Upper lobe of left lung (tissue), 6 donors: ENCODE measurements at regions not wholly inside any gene's neighbourhood (a gene's known extent, or its start where the extent isn't known, plus 50 kb on each side); places are given as distances from the start of the nearest gene placed in this dataset.

Experiments
- ATAC-seq, 2 donors: fragments of 200-7000 bp; cut with Tn5 transposase; one replicate each; pipeline ENCODE4 v1.9.1; 2022; ENCODE audit warnings: mild to moderate bottlenecking in 2 of 2, moderate library complexity in 2 of 2; ENCODE audit not compliant: low FRiP score in 2 of 2
- DNase-seq, 2 donors: peaks; one replicate each; pipeline ENCODE4 v3.0.0-alpha.2; 2019 to 2020
- H3K27ac ChIP-seq, 4 donors: fragments of 200-600 bp; sonication (generic); one replicate each; pipeline ENCODE4 v1.5.1; 2016 to 2019
- H3K27me3 ChIP-seq, 4 donors: fragments of 200-600 bp; sonication (generic); one replicate each; pipeline ENCODE4 v1.5.1; 2017 to 2019
- H3K36me3 ChIP-seq, 4 donors: fragments of 200-600 bp; sonication (generic); one replicate each; pipeline ENCODE4 v1.5.1; 2016 to 2019
- H3K4me1 ChIP-seq, 4 donors: fragments of 200-600 bp; sonication (generic); one replicate each; pipeline ENCODE4 v1.5.1; 2018 to 2019
- H3K4me3 ChIP-seq, 4 donors: fragments of 200-600 bp; sonication (generic); one replicate each; pipeline ENCODE4 v1.5.1; 2017 to 2019; ENCODE audit warnings: mild to moderate bottlenecking in 2 of 4, moderate library complexity in 1 of 4
- H3K9me3 ChIP-seq, 4 donors: fragments of 200-600 bp; sonication (generic); one replicate each; pipeline ENCODE4 v1.5.1; 2018 to 2019
- EP300 ChIP-seq, 4 donors: sonication (generic); formaldehyde crosslinking; IDR thresholded peaks; one replicate each; pipeline ENCODE4 v1.5.1; 2017; ENCODE audit warnings: antibody characterized with exemption in 4 of 4, control low read depth in 2 of 4
- POLR2A ChIP-seq, 4 donors: fragments of 450-650 bp; IDR thresholded peaks; one replicate each; pipeline ENCODE4 v1.5.1; 2016 to 2017; ENCODE audit warnings: antibody characterized with exemption in 4 of 4, mild to moderate bottlenecking in 2 of 4
- POLR2AphosphoS5 ChIP-seq, 2 donors: sonication (generic); formaldehyde crosslinking; IDR thresholded peaks; one replicate each; pipeline ENCODE4 v1.5.1; 2017; ENCODE audit warnings: antibody characterized with exemption in 2 of 2
- WGBS, 2 donors: methylation state at CpG; one replicate each; pipeline ENCODE4 v1.1.5; 2017 to 2018; 5-methylcytosine and 5-hydroxymethylcytosine counted together
- TF ChIP-seq, protein P1 (sequence below), 6 experiments: fragments of 450-650 bp in 4 of 6; fragments of 200-600 bp in 2 of 6; sonication (generic) in 2 of 6; IDR thresholded peaks; one replicate each; pipeline ENCODE4 v1.5.1; 2016 to 2019; ENCODE audit warnings: antibody characterized with exemption in 6 of 6
- donor health status: DM: no; HTN: no; CAD: no; lungs with moderate emphysema.
- donor health status: DM: no; HTN: yes; CAD: no; lungs with severe emphysema.

DNA sequence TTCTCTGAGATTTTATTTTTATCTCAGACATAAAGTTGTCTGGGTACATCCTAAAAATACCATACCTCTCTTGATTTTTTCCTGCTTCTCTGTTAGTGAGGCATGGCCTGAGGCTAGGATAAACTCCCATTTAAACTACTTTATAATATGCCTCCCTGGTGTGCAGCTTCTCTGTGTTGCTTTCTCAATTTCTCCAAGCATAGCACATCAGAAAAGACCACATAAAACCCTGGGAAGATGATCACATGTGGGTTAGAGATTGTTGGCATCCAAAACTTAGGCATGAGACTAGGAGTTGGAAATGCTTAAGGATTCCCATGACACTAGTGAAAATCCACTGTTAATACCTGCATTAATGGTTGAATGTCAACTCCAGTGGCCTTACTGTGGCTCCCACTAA lies 254.6 kb downstream of the RND3 start:
- Histone ChIP-seq H3K4me3 (no peak overlapping the region), H3K9me3 (no peaks in the 10 kb centered on the region), H3K27ac (no peak overlapping the region), H3K4me1 (no peaks in the 10 kb centered on the region), H3K36me3 (no peaks in the 10 kb centered on the region), H3K27me3 (no peaks in the 10 kb centered on the region)
- DNase-seq (no peak), ATAC-seq (no peak)
- TF ChIP-seq POLR2A (IDR thresholded peaks at IDR 0.05) (no peak), POLR2AphosphoS5 (IDR thresholded peaks at IDR 0.05) (no peak), EP300 (IDR thresholded peaks at IDR 0.05) (no peak)
- TF ChIP-seq, protein P1, sequence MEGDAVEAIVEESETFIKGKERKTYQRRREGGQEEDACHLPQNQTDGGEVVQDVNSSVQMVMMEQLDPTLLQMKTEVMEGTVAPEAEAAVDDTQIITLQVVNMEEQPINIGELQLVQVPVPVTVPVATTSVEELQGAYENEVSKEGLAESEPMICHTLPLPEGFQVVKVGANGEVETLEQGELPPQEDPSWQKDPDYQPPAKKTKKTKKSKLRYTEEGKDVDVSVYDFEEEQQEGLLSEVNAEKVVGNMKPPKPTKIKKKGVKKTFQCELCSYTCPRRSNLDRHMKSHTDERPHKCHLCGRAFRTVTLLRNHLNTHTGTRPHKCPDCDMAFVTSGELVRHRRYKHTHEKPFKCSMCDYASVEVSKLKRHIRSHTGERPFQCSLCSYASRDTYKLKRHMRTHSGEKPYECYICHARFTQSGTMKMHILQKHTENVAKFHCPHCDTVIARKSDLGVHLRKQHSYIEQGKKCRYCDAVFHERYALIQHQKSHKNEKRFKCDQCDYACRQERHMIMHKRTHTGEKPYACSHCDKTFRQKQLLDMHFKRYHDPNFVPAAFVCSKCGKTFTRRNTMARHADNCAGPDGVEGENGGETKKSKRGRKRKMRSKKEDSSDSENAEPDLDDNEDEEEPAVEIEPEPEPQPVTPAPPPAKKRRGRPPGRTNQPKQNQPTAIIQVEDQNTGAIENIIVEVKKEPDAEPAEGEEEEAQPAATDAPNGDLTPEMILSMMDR (IDR thresholded peaks at IDR 0.05) = no peak

- 64 to 95% methylated on average over 1 of the region's 1 CpG for WGBS, 2 donors
- H3K4me1 ChIP-seq = no peaks in the 10 kb centered on the region
- TF ChIP-seq POLR2A (IDR thresholded peaks at IDR 0.05) (no peak), EP300 (IDR thresholded peaks at IDR 0.05) (no peak), POLR2AphosphoS5 (IDR thresholded peaks at IDR 0.05) (no peak)
- TF ChIP-seq, protein P1 (IDR thresholded peaks at IDR 0.05) = no peak
- no peaks in the 10 kb centered on the region for H3K27me3 ChIP-seq
- H3K27ac ChIP-seq = no peak overlapping the region
- no peaks in the 10 kb centered on the region for H3K9me3 ChIP-seq
- no peaks in the 10 kb centered on the region for H3K36me3 ChIP-seq
- no peak for ATAC-seq
- H3K4me3 ChIP-seq = no peak overlapping the region
- DNase-seq = no peak
Observed at GRCh38 chr2:150232321-150232720, 255.1 kb downstream of the RND3 start.

GRCh38 chr2:150230616-150231015 lies 256.9 kb downstream of the RND3 start:
- no peaks in the 10 kb centered on the region for H3K27me3 ChIP-seq
- H3K36me3 ChIP-seq = no peaks in the 10 kb centered on the region
- no peak overlapping the region for H3K27ac ChIP-seq
- DNase-seq (no peak), ATAC-seq (no peak)
- H3K4me3 ChIP-seq = no peak overlapping the region
- no peaks in the 10 kb centered on the region for H3K4me1 ChIP-seq
- WGBS, 2 donors = 92% methylated on average over 1 of the region's 1 CpG
- TF ChIP-seq EP300 (IDR thresholded peaks at IDR 0.05) (no peak), POLR2AphosphoS5 (IDR thresholded peaks at IDR 0.05) (no peak), POLR2A (IDR thresholded peaks at IDR 0.05) (no peak)
- TF ChIP-seq, protein P1 (IDR thresholded peaks at IDR 0.05) = no peak
- H3K9me3 ChIP-seq = no peaks in the 10 kb centered on the region

- ATAC-seq = no peak
- no peaks in the 10 kb centered on the region for H3K36me3 ChIP-seq
- no peaks in the 10 kb centered on the region for H3K4me1 ChIP-seq
- WGBS, 2 donors = 64 to 69% methylated on average over 1 of the region's 1 CpG
- TF ChIP-seq, protein P1 (IDR thresholded peaks at IDR 0.05) = no peak
- no peak for TF ChIP-seq POLR2A (IDR thresholded peaks at IDR 0.05)
- no peak for TF ChIP-seq EP300 (IDR thresholded peaks at IDR 0.05)
- no peak for TF ChIP-seq POLR2AphosphoS5 (IDR thresholded peaks at IDR 0.05)
- H3K4me3 ChIP-seq = no peak overlapping the region
- H3K27me3 ChIP-seq = no peaks in the 10 kb centered on the region
- H3K27ac ChIP-seq = no peak overlapping the region
- no peak for DNase-seq
- no peaks in the 10 kb centered on the region for H3K9me3 ChIP-seq
Observed at GRCh38 chr2:150230004-150230403, 257.5 kb downstream of the RND3 start.

DNA sequence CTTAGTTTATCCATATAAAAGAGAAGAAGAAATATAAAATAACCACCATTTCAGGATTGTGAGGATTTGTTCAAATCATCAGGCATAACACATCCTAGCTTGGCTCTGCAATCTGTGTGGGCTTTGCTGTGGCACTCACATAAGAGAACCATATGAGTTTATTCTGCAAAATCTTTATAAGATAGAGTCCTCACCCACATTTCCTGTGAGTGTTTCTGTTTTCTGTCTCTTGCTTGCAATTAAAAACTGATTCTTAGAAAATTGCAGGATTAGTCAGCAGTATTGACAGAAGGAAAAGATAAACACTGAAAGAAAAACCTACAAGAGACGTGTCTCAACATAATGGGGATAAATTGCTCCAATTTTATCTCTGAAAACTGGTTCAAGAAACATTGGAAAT lies 258.5 kb downstream of the RND3 start:
- TF ChIP-seq EP300 (IDR thresholded peaks at IDR 0.05) (no peak), POLR2A (IDR thresholded peaks at IDR 0.05) (no peak), POLR2AphosphoS5 (IDR thresholded peaks at IDR 0.05) (no peak)
- TF ChIP-seq, protein P1 (IDR thresholded peaks at IDR 0.05) = no peak
- no peak overlapping the region for H3K4me3 ChIP-seq
- WGBS, 2 donors = 50 to 52% methylated on average over 1 of the region's 1 CpG

More for the DNA sequence above, 258.5 kb downstream of the RND3 start:
- Histone ChIP-seq H3K9me3 (no peaks in the 10 kb centered on the region), H3K4me1 (no peaks in the 10 kb centered on the region), H3K27ac (no peak overlapping the region), H3K36me3 (no peaks in the 10 kb centered on the region), H3K27me3 (no peaks in the 10 kb centered on the region)
- no peak for DNase-seq
- no peak for ATAC-seq
